Mesendoderm (in vitro differentiated cells): ENCODE measurements at regions not wholly inside any gene's neighbourhood (a gene's known extent, or its start where the extent isn't known, plus 50 kb on each side); places are given as distances from the start of the nearest gene placed in this dataset.
A peak's percentile ranks its signal among the peaks of the same experiment; 100 is the strongest.

Experiments used
- DNase-seq: peaks from one replicate; pipeline ENCODE4 v3.0.0; 2013
- H2AK5ac ChIP-seq: 2 replicates; pipeline ENCODE4 v1.6.1; 2013; ENCODE audit warnings: low read length, inconsistent platforms
- H2BK120ac ChIP-seq: 2 replicates; pipeline ENCODE4 v1.6.1; 2013; ENCODE audit warnings: low read depth, mild to moderate bottlenecking, low read length, moderate library complexity, mixed read lengths
- H2BK15ac ChIP-seq: replicated peaks from 2 replicates; pipeline ENCODE4 v1.6.1; 2013; ENCODE audit warnings: low read depth, mild to moderate bottlenecking, moderate library complexity
- H2BK5ac ChIP-seq: 2 replicates; pipeline ENCODE4 v1.6.1; 2013; ENCODE audit warnings: low read length, inconsistent platforms
- H3K18ac ChIP-seq: 2 replicates; pipeline ENCODE4 v1.6.1; 2013; ENCODE audit warnings: mild to moderate bottlenecking, low read length, mixed read lengths
- H3K23ac ChIP-seq: one replicate; pipeline ENCODE4 v1.6.1; 2013; ENCODE audit warnings: low read length
- H3K27ac ChIP-seq: 2 replicates; pipeline ENCODE4 v1.5.1; 2013; ENCODE audit warnings: low read depth, mild to moderate bottlenecking, inconsistent platforms, low read length, moderate library complexity
- H3K27me3 ChIP-seq: 2 replicates; pipeline ENCODE4 v1.6.1; 2013; ENCODE audit warnings: low read length, control low read depth, mild to moderate bottlenecking, inconsistent platforms; ENCODE audit not compliant: insufficient read depth, poor library complexity
- H3K36me3 ChIP-seq: 2 replicates; pipeline ENCODE4 v1.6.1; 2013; ENCODE audit warnings: low read length, inconsistent platforms; ENCODE audit not compliant: control insufficient read depth, insufficient read depth
- H3K4ac ChIP-seq: one replicate; pipeline ENCODE4 v1.6.1; 2013; ENCODE audit warnings: low read depth, mild to moderate bottlenecking, low read length, moderate library complexity
- H3K4me1 ChIP-seq: 2 replicates; pipeline ENCODE4 v1.6.1; 2013; ENCODE audit warnings: low read depth, low read length, inconsistent platforms; ENCODE audit not compliant: control insufficient read depth
- H3K4me2 ChIP-seq: 2 replicates; pipeline ENCODE4 v1.6.1; 2013; ENCODE audit warnings: low read length
- H3K4me3 ChIP-seq: 2 replicates; pipeline ENCODE4 v1.5.1; 2013; ENCODE audit warnings: mild to moderate bottlenecking, low read length
- H3K56ac ChIP-seq: one replicate; pipeline ENCODE4 v1.6.1; 2013; ENCODE audit warnings: low read length
- H3K79me1 ChIP-seq: 2 replicates; pipeline ENCODE4 v1.6.1; 2013; ENCODE audit warnings: low read length, inconsistent platforms
- H3K79me2 ChIP-seq: 2 replicates; pipeline ENCODE4 v1.6.1; 2013; ENCODE audit warnings: mild to moderate bottlenecking, low read length; ENCODE audit not compliant: control insufficient read depth, insufficient read depth
- H3K9ac ChIP-seq: 2 replicates; pipeline ENCODE4 v1.6.1; 2013; ENCODE audit warnings: low read length, inconsistent platforms
- H4K5ac ChIP-seq: one replicate; pipeline ENCODE4 v1.6.1; 2013; ENCODE audit warnings: low read length
- H4K8ac ChIP-seq: one replicate; pipeline ENCODE4 v1.6.1; 2013; ENCODE audit warnings: low read depth, mild to moderate bottlenecking, control low read depth, low read length, moderate library complexity
- WGBS: extraction: QIAGEN DNeasy Blood & Tissue Kit; methylation state at CpG from one replicate; pipeline ENCODE4 v1.1.7; 2013; ENCODE audit warnings: low lambda C conversion rate, missing lambda C conversion rate; ENCODE audit not compliant: insufficient coverage; ENCODE audit errors: extremely low coverage; 5-methylcytosine and 5-hydroxymethylcytosine counted together

GRCh38 chr13:53513226-53513625 is 484.6 kb downstream of the OLFM4 start:
- no peak overlapping the region for H3K23ac ChIP-seq
- H3K36me3 ChIP-seq: no peaks in the 10 kb centered on the region
- H3K4ac ChIP-seq: no peak overlapping the region
- no peak overlapping the region for H3K4me3 ChIP-seq
- no CpG with 5 or more reads among the region's 4 CpGs for WGBS
- no peak overlapping the region for H2BK5ac ChIP-seq
- H3K27ac ChIP-seq: no peak overlapping the region
- H3K4me2 ChIP-seq: no peak overlapping the region
- no peaks in the 10 kb centered on the region for H3K4me1 ChIP-seq
- peak; percentile 1 for DNase-seq
- no peak overlapping the region for H3K56ac ChIP-seq
- no peak overlapping the region for H2AK5ac ChIP-seq
- H2BK15ac ChIP-seq: no peak overlapping the region
- H3K27me3 ChIP-seq: no peaks in the 10 kb centered on the region
- no peak overlapping the region for H3K9ac ChIP-seq
- no peak overlapping the region for H4K8ac ChIP-seq
- H3K79me1 ChIP-seq: no peaks in the 10 kb centered on the region
- H3K18ac ChIP-seq: no peak overlapping the region
- no peak overlapping the region for H4K5ac ChIP-seq
- no peak overlapping the region for H2BK120ac ChIP-seq
- H3K79me2 ChIP-seq: no peaks in the 10 kb centered on the region

- Histone ChIP-seq H4K5ac (no peak overlapping the region), H4K8ac (no peak overlapping the region), H3K4me2 (no peak overlapping the region), H3K79me1 (no peaks in the 10 kb centered on the region), H3K4me3 (no peak overlapping the region), H2BK15ac (no peak overlapping the region), H3K27me3 (no peaks in the 10 kb centered on the region), H2AK5ac (no peak overlapping the region), H3K18ac (no peak overlapping the region), H3K9ac (no peak overlapping the region), H2BK5ac (no peak overlapping the region), H2BK120ac (no peak overlapping the region), H3K4me1 (no peaks in the 10 kb centered on the region), H3K56ac (no peak overlapping the region), H3K27ac (no peak overlapping the region), H3K4ac (no peak overlapping the region), H3K23ac (no peak overlapping the region), H3K79me2 (no peaks in the 10 kb centered on the region), H3K36me3 (no peaks in the 10 kb centered on the region)
- DNase-seq: peak; percentile 29
Observed at GRCh38 chr13:53520132-53520531, 491.5 kb downstream of the OLFM4 start.

GRCh38 chr13:53522034-53522433 is 493.4 kb downstream of the OLFM4 start:
- no peak overlapping the region for H2BK15ac ChIP-seq
- H3K27me3 ChIP-seq: no peaks in the 10 kb centered on the region
- no peak overlapping the region for H3K4ac ChIP-seq
- H3K79me1 ChIP-seq: no peaks in the 10 kb centered on the region
- no peak overlapping the region for H4K5ac ChIP-seq
- no peak overlapping the region for H3K18ac ChIP-seq
- H2AK5ac ChIP-seq: no peak overlapping the region
- H2BK5ac ChIP-seq: no peak overlapping the region
- H3K4me2 ChIP-seq: no peak overlapping the region
- H3K27ac ChIP-seq: no peak overlapping the region
- DNase-seq: no peak
- no peak overlapping the region for H3K23ac ChIP-seq
- H3K36me3 ChIP-seq: no peaks in the 10 kb centered on the region
- no peak overlapping the region for H4K8ac ChIP-seq
- H2BK120ac ChIP-seq: no peak overlapping the region
- no peaks in the 10 kb centered on the region for H3K79me2 ChIP-seq
- H3K56ac ChIP-seq: no peak overlapping the region
- no peak overlapping the region for H3K9ac ChIP-seq
- no peak overlapping the region for H3K4me3 ChIP-seq
- H3K4me1 ChIP-seq: no peaks in the 10 kb centered on the region

- H3K23ac ChIP-seq: no peak overlapping the region
- peaks cover 2% of the 10 kb centered on the region for H3K27me3 ChIP-seq
- DNase-seq: no peak
- no peak overlapping the region for H3K27ac ChIP-seq
- no peak overlapping the region for H4K8ac ChIP-seq
- H3K4ac ChIP-seq: no peak overlapping the region
- no peak overlapping the region for H2AK5ac ChIP-seq
- no peak overlapping the region for H2BK5ac ChIP-seq
- no peak overlapping the region for H3K9ac ChIP-seq
- no peak overlapping the region for H3K4me2 ChIP-seq
- no peaks in the 10 kb centered on the region for H3K79me1 ChIP-seq
- no peak overlapping the region for H2BK15ac ChIP-seq
- no peak overlapping the region for H3K56ac ChIP-seq
- H2BK120ac ChIP-seq: no peak overlapping the region
- no peak overlapping the region for H3K18ac ChIP-seq
- H4K5ac ChIP-seq: no peak overlapping the region
- H3K4me1 ChIP-seq: no peaks in the 10 kb centered on the region
- no peaks in the 10 kb centered on the region for H3K36me3 ChIP-seq
- no CpG with 5 or more reads among the region's 1 CpG for WGBS
- no peaks in the 10 kb centered on the region for H3K79me2 ChIP-seq
- H3K4me3 ChIP-seq: no peak overlapping the region
Observed at GRCh38 chr13:53537586-53537985, 509.0 kb downstream of the OLFM4 start.

- Histone ChIP-seq H2BK15ac (no peak overlapping the region), H4K8ac (no peak overlapping the region), H3K79me2 (no peaks in the 10 kb centered on the region), H2BK5ac (no peak overlapping the region), H3K27me3 (no peaks in the 10 kb centered on the region), H3K4me1 (no peaks in the 10 kb centered on the region), H3K9ac (no peak overlapping the region), H3K18ac (no peak overlapping the region), H3K79me1 (no peaks in the 10 kb centered on the region), H3K4me3 (no peak overlapping the region), H3K36me3 (no peaks in the 10 kb centered on the region), H2BK120ac (no peak overlapping the region), H4K5ac (no peak overlapping the region), H3K4me2 (no peak overlapping the region), H3K23ac (no peak overlapping the region), H3K4ac (no peak overlapping the region), H2AK5ac (no peak overlapping the region), H3K56ac (no peak overlapping the region), H3K27ac (no peak overlapping the region)
- no CpG with 5 or more reads among the region's 1 CpG for WGBS
- DNase-seq: peak; percentile 44
Observed at GRCh38 chr13:53545340-53545941, 516.8 kb downstream of the OLFM4 start.

GRCh38 chr13:53560556-53560955 is 531.9 kb downstream of the OLFM4 start:
- Histone ChIP-seq H3K4me1 (no peaks in the 10 kb centered on the region), H4K5ac (no peak overlapping the region), H3K56ac (no peak overlapping the region), H3K23ac (no peak overlapping the region), H3K27ac (no peak overlapping the region), H3K18ac (no peak overlapping the region), H2AK5ac (no peak overlapping the region), H3K4me3 (no peak overlapping the region), H3K79me2 (no peaks in the 10 kb centered on the region), H3K4ac (no peak overlapping the region), H2BK5ac (no peak overlapping the region), H3K79me1 (no peaks in the 10 kb centered on the region), H3K27me3 (no peaks in the 10 kb centered on the region), H2BK120ac (no peak overlapping the region), H2BK15ac (no peak overlapping the region), H3K4me2 (no peak overlapping the region), H3K36me3 (no peaks in the 10 kb centered on the region), H4K8ac (no peak overlapping the region), H3K9ac (no peak overlapping the region)
- no CpG with 5 or more reads among the region's 1 CpG for WGBS
- DNase-seq: no peak
